ENCODE measurements at regions not wholly inside any gene's neighbourhood (a gene's known extent, or its start where the extent isn't known, plus 50 kb on each side); places are given as distances from the start of the nearest gene placed in this dataset.

DNA sequence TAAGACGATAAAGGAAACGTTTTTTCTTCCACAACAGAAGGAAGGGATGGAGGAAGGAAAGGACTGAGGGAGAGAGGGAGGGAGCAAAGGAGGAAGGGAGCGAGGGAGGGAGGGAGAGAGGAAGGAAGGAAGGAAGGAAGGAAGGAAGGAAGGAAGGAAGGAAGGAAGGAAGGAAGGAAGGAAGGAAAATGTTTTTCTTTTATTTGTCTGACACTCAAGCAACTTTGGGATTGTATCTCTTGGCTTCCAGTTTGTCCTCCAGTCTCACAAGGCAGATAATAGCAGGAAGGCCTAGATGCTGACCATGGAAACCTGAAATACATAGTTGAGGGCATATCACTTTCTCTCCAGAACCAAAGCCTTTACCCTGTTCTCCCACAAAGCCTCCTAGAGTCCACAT is 226.7 kb downstream of the ZNF674 start:
- Mint-ChIP-seq H3K9me3 (no peaks in the 10 kb centered on the region), H3K4me3 (no peak overlapping the region), H3K4me1 (ENCODE audit: low read depth) (peaks cover 49% of the 10 kb centered on the region), H3K27me3 (ENCODE audit: low read depth) (no peaks in the 10 kb centered on the region), H3K27ac (no peak overlapping the region), H3K36me3 (ENCODE audit: low read depth) (no peaks in the 10 kb centered on the region)
- CTCF ChIA-PET: no interaction called here
- intact Hi-C loops (cut with micrococcal nuclease): no loop called here
- DNase-seq: no peak

GRCh38 chrX:46317163-46317562 is 228.1 kb downstream of the ZNF674 start:
- CTCF ChIA-PET: no interaction called here
- no peak overlapping the region for H3K4me3 Mint-ChIP-seq
- no peaks in the 10 kb centered on the region for H3K36me3 Mint-ChIP-seq (ENCODE audit: low read depth)
- H3K27me3 Mint-ChIP-seq (ENCODE audit: low read depth): no peaks in the 10 kb centered on the region
- no peaks in the 10 kb centered on the region for H3K9me3 Mint-ChIP-seq
- no peak overlapping the region for H3K27ac Mint-ChIP-seq
- peaks cover 35% of the 10 kb centered on the region for H3K4me1 Mint-ChIP-seq (ENCODE audit: low read depth)
- intact Hi-C loops (cut with micrococcal nuclease): no loop called here
- no peak for DNase-seq

DNA sequence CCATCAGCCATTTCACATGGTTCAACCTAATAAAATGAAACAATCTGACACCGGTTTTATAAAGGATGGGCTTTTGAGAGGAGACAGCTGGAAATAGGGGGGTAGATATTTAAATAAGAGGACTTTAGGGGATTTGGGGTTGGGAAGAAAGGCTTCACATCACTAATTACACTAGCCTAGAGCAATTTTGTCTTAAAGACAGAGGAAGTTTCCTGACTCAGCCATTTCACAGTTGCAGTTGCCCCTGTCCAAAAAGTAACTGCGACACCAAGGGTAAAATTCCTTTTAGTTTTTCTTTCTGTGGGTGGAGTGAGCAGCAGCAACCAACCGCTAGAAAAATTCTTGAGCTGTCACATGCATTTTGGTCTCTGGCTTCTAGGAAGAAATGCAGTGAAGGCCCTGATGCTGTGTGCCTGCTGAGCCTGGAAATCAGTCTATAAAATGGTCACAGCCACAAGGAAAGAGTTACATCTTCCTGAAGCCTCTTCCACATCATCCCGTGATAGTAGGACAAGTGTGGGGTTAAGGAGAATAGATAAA is 233.6 kb downstream of the ZNF674 start:
- intact Hi-C loops (cut with micrococcal nuclease): loop anchor here (1.0 kb wide), 1 partner anchor 9 kb away; no protein-coding TSS in a partner anchor
- Mint-ChIP-seq H3K4me3 (no peak overlapping the region), H3K36me3 (ENCODE audit: low read depth) (no peaks in the 10 kb centered on the region), H3K4me1 (ENCODE audit: low read depth) (peaks cover 18% of the 10 kb centered on the region), H3K27me3 (ENCODE audit: low read depth) (no peaks in the 10 kb centered on the region), H3K27ac (no peak overlapping the region), H3K9me3 (no peaks in the 10 kb centered on the region)
- no peak for DNase-seq
- CTCF ChIA-PET: no interaction called here

DNA sequence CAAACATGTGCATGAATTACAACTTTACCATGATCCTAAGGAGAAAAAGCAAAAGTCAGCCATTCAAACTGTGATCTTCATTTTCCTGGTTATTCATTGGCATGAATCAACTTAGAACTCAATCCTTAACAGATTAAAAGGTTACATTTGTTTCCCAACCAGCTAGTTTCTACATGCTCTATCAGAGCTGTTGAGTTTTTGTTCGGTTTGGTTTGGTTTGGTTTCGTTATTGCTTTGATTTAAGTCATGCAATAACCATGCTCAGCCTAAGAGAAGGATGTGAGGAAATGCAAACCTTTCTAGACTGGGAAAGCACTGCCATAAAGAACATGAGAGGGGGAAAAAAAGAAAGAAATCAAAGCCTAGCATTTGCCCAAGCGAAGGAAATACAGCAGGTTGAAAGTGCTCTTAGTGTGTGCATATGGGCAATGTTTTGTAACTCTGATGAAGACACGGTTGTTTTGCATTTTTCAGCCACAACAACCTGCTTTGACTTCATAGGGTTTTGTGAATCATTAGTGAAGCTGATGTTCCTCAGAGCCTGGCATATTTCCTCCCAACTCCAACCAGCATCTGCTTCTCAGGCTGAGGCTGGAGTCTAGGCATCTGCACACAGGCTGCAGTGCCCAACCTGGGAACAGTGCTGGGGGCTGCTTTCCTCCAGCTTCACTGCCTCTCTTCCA is 234.3 kb downstream of the ZNF674 start:
- peaks cover 3% of the 10 kb centered on the region for H3K9me3 Mint-ChIP-seq
- H3K36me3 Mint-ChIP-seq (ENCODE audit: low read depth): no peaks in the 10 kb centered on the region
- DNase-seq: no peak
- H3K27ac Mint-ChIP-seq: peak overlapping the region; percentile 77
- peak overlapping the region; percentile 38 for H3K4me3 Mint-ChIP-seq
- peaks cover 18% of the 10 kb centered on the region for H3K4me1 Mint-ChIP-seq (ENCODE audit: low read depth)
- CTCF ChIA-PET: no interaction called here
- intact Hi-C loops (cut with micrococcal nuclease): loop anchor here (1.0 kb wide), 2 partner anchors 9 to 14 kb away; no protein-coding TSS in a partner anchor
- no peaks in the 10 kb centered on the region for H3K27me3 Mint-ChIP-seq (ENCODE audit: low read depth)

DNA sequence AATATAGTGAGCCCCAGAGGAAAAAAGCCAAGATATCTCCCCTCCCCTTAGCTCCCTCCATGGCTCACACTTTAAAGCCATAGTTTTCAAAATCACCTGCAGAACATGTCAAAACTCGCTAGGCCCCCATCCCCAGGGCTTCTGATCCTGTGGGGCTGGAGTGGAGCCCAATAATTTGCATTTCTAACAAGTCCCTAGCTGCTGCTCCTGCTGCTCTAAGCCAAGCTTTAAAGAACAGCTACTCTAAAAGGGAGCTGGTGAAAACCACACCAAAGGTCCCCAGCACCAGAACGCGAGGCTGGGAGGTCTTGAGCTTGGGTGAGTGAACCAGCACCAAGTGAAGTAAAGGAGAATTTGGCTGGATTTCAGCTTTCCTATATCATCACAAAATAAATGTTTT is 237.1 kb downstream of the ZNF674 start:
- no peaks in the 10 kb centered on the region for H3K27me3 Mint-ChIP-seq (ENCODE audit: low read depth)
- DNase-seq: no peak
- CTCF ChIA-PET: interaction anchor here (1.2 kb wide), 1 partner anchor 436 kb away, joined by 4 read pairs; no protein-coding TSS in a partner anchor
- intact Hi-C loops (cut with micrococcal nuclease): no loop called here
- H3K4me1 Mint-ChIP-seq (ENCODE audit: low read depth): peaks cover 18% of the 10 kb centered on the region
- peaks cover 12% of the 10 kb centered on the region for H3K9me3 Mint-ChIP-seq
- H3K36me3 Mint-ChIP-seq (ENCODE audit: low read depth): peaks cover 1% of the 10 kb centered on the region
- no peak overlapping the region for H3K4me3 Mint-ChIP-seq
- H3K27ac Mint-ChIP-seq: no peak overlapping the region

DNA sequence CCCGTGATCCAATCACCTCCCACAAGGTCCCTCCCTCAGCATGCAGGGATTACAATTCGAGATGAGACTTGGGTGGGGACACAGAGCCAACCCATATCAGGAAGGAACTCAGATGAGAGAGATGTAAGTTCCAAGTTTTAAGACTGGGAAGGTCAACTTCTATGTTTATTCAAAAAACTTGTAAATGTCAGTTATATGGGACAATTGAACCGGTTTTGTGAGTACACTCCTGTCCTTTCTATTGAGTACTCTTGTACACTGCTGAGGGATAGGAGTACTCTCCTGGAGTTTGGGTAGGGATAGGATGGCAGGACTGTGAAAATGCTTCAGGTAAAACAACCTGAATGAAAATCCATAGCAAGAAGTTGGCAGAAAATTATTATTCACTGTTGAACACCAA is 239.1 kb downstream of the ZNF674 start:
- H3K27me3 Mint-ChIP-seq (ENCODE audit: low read depth): no peaks in the 10 kb centered on the region
- no peak overlapping the region for H3K27ac Mint-ChIP-seq
- no peak for DNase-seq
- H3K4me1 Mint-ChIP-seq (ENCODE audit: low read depth): peaks cover 11% of the 10 kb centered on the region
- peaks cover 12% of the 10 kb centered on the region for H3K9me3 Mint-ChIP-seq
- intact Hi-C loops (cut with micrococcal nuclease): no loop called here
- peaks cover 1% of the 10 kb centered on the region for H3K36me3 Mint-ChIP-seq (ENCODE audit: low read depth)
- CTCF ChIA-PET: no interaction called here
- no peak overlapping the region for H3K4me3 Mint-ChIP-seq

- H3K27ac Mint-ChIP-seq: no peak overlapping the region
- no peak overlapping the region for H3K4me3 Mint-ChIP-seq
- H3K27me3 Mint-ChIP-seq (ENCODE audit: low read depth): no peaks in the 10 kb centered on the region
- peaks cover 1% of the 10 kb centered on the region for H3K36me3 Mint-ChIP-seq (ENCODE audit: low read depth)
- H3K4me1 Mint-ChIP-seq (ENCODE audit: low read depth): peaks cover 4% of the 10 kb centered on the region
- intact Hi-C loops (cut with micrococcal nuclease): no loop called here
- CTCF ChIA-PET: no interaction called here
- DNase-seq: no peak
- H3K9me3 Mint-ChIP-seq: peaks cover 12% of the 10 kb centered on the region
Observed at GRCh38 chrX:46305431-46305830, 239.8 kb downstream of the ZNF674 start.

GRCh38 chrX:46301903-46302302 is 243.3 kb downstream of the ZNF674 start:
- H3K27ac Mint-ChIP-seq: no peak overlapping the region
- CTCF ChIA-PET: no interaction called here
- peaks cover 1% of the 10 kb centered on the region for H3K36me3 Mint-ChIP-seq (ENCODE audit: low read depth)
- H3K4me3 Mint-ChIP-seq: no peak overlapping the region
- no peaks in the 10 kb centered on the region for H3K4me1 Mint-ChIP-seq (ENCODE audit: low read depth)
- H3K9me3 Mint-ChIP-seq: peaks cover 12% of the 10 kb centered on the region
- intact Hi-C loops (cut with micrococcal nuclease): no loop called here
- DNase-seq: no peak
- H3K27me3 Mint-ChIP-seq (ENCODE audit: low read depth): no peaks in the 10 kb centered on the region

- Mint-ChIP-seq H3K36me3 (ENCODE audit: low read depth) (no peaks in the 10 kb centered on the region), H3K4me3 (no peak overlapping the region), H3K27me3 (ENCODE audit: low read depth) (no peaks in the 10 kb centered on the region), H3K9me3 (no peaks in the 10 kb centered on the region), H3K27ac (no peak overlapping the region), H3K4me1 (ENCODE audit: low read depth) (no peaks in the 10 kb centered on the region)
- intact Hi-C loops (cut with micrococcal nuclease): no loop called here
- DNase-seq: no peak
- CTCF ChIA-PET: no interaction called here
Observed at GRCh38 chrX:46298821-46299220, 246.4 kb downstream of the ZNF674 start.

DNA sequence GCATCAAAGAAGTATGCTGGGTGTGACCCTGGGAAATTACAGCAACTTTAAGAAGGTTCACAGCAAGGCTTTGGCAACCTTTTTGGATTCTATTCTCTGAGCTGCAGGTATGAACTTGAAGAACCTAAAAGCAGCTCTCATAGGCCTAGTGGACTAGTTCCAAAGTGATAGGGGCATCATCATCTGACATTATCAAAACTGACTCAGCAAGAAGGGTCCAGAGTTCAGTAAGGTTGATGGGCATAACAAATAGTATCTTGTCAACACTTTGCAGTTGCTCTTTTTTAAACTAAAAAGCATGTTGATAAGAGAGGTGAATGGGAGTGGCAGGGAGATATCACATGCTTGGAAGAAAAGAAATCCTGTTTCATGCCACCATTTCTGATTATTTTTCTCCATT is 249.3 kb downstream of the ZNF674 start:
- DNase-seq: no peak
- intact Hi-C loops (cut with micrococcal nuclease): no loop called here
- Mint-ChIP-seq H3K9me3 (no peaks in the 10 kb centered on the region), H3K27me3 (ENCODE audit: low read depth) (no peaks in the 10 kb centered on the region), H3K4me1 (ENCODE audit: low read depth) (no peaks in the 10 kb centered on the region), H3K36me3 (ENCODE audit: low read depth) (no peaks in the 10 kb centered on the region), H3K27ac (no peak overlapping the region), H3K4me3 (no peak overlapping the region)
- CTCF ChIA-PET: no interaction called here

- CTCF ChIA-PET: no interaction called here
- no peaks in the 10 kb centered on the region for H3K4me1 Mint-ChIP-seq (ENCODE audit: low read depth)
- no peaks in the 10 kb centered on the region for H3K36me3 Mint-ChIP-seq (ENCODE audit: low read depth)
- intact Hi-C loops (cut with micrococcal nuclease): no loop called here
- DNase-seq: no peak
- H3K27ac Mint-ChIP-seq: no peak overlapping the region
- no peak overlapping the region for H3K4me3 Mint-ChIP-seq
- H3K9me3 Mint-ChIP-seq: no peaks in the 10 kb centered on the region
- H3K27me3 Mint-ChIP-seq (ENCODE audit: low read depth): no peaks in the 10 kb centered on the region
Observed at GRCh38 chrX:46294234-46294633, 251.0 kb downstream of the ZNF674 start.

DNA sequence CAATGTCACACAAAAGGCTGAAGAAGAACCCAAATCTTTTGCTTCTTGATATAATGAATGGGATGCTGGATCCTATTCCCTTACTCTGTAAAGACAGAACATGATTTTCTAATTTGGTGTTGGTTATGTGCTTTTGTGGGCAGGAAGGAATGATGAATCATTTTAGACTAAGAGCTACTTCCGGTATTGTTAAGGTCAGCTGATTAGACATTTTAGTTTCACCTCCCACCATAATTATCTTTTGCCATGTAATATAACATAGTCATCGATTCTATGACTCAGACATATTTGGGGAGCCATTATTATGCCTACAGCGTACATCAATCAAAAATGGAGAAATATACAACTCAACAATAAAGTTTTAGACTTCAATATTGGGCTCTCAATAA is 265.3 kb downstream of the ZNF674 start:
- intact Hi-C loops (cut with micrococcal nuclease): loop anchor here (2.0 to 10.0 kb wide), 4 partner anchors 41 to 455 kb away; no protein-coding TSS in a partner anchor
- Mint-ChIP-seq H3K9me3 (no peaks in the 10 kb centered on the region), H3K36me3 (ENCODE audit: low read depth) (no peaks in the 10 kb centered on the region), H3K27me3 (ENCODE audit: low read depth) (no peaks in the 10 kb centered on the region), H3K4me3 (no peak overlapping the region), H3K4me1 (ENCODE audit: low read depth) (peaks cover 24% of the 10 kb centered on the region), H3K27ac (peak overlapping the region; percentile 72)
- DNase-seq: no peak
- CTCF ChIA-PET: interaction anchor here (1.0 kb wide), 1 partner anchor 97 kb away, joined by 4 read pairs; no protein-coding TSS in a partner anchor

DNA sequence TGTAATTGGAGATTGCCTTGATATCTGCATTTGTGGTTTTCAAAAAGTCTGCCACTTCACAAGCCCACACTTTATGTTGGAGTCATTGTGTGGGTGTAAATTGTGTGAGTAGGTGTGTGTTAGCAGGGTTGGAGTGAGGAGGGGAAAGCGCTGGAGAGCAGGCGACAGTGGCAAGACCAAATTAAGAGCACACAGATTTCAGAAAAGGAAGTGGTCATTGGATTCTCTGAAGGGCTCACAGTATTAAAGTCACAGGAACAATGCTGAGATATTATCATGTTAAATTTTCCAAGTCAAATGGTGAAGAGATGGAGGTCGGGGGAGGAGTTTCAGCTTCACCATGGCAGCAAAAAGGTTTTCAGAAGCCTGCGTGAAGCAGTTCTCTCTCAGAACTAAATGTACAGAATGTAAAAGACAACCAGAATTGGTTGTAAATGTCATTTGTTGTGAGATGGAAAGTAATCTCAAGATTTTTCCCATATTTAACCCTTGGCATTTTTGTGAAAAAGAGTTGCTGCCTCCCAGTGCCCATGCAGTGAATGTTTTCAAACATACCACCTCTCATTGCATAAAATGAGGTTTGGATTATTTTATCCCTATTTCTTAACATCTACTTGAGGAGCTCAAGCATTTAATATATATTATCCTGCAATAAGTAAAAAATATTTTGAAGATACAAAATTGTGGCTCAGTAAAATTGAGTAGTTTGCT is 265.9 kb downstream of the ZNF674 start:
- H3K4me3 Mint-ChIP-seq: no peak overlapping the region
- CTCF ChIA-PET: interaction anchor here (1.0 kb wide), 1 partner anchor 97 kb away, joined by 4 read pairs; no protein-coding TSS in a partner anchor
- DNase-seq: no peak
- no peaks in the 10 kb centered on the region for H3K36me3 Mint-ChIP-seq (ENCODE audit: low read depth)
- no peaks in the 10 kb centered on the region for H3K9me3 Mint-ChIP-seq
- intact Hi-C loops (cut with micrococcal nuclease): loop anchor here (2.0 to 10.0 kb wide), 4 partner anchors 41 to 455 kb away; no protein-coding TSS in a partner anchor
- H3K4me1 Mint-ChIP-seq (ENCODE audit: low read depth): peaks cover 24% of the 10 kb centered on the region
- H3K27ac Mint-ChIP-seq: peak overlapping the region; percentile 72
- H3K27me3 Mint-ChIP-seq (ENCODE audit: low read depth): no peaks in the 10 kb centered on the region

All from activated naive CD4-positive, alpha-beta T cell treated with anti-CD3 and anti-CD28 coated beads for 36 hours (primary cell).